Testis (tissue), 2 donors: ENCODE measurements at regions not wholly inside any gene's neighbourhood (a gene's known extent, or its start where the extent isn't known, plus 50 kb on each side); places are given as distances from the start of the nearest gene placed in this dataset.

Source experiments
- DNase-seq: peaks from one replicate; pipeline ENCODE4 v3.0.0-alpha.2; 2019
- H3K27ac ChIP-seq, 2 donors: fragments of 200-600 bp; sonication (generic); one replicate each; pipeline ENCODE4 v1.5.1; 2019
- H3K27me3 ChIP-seq: fragments of 200-600 bp; sonication (generic); one replicate; pipeline ENCODE4 v1.5.1; 2019
- H3K36me3 ChIP-seq: fragments of 200-600 bp; sonication (generic); one replicate; pipeline ENCODE4 v1.5.1; 2017; ENCODE audit warnings: low read depth; ENCODE audit errors: missing control alignments
- H3K4me1 ChIP-seq: fragments of 200-600 bp; sonication (generic); one replicate; pipeline ENCODE4 v1.5.1; 2019
- H3K4me3 ChIP-seq, 2 donors: fragments of 200-600 bp; sonication (generic); one replicate each; pipeline ENCODE4 v1.5.1; 2017 to 2019
- H3K9me3 ChIP-seq: fragments of 200-600 bp; sonication (generic); one replicate; pipeline ENCODE4 v1.5.1; 2017
- POLR2A ChIP-seq: fragments of 450-650 bp; IDR thresholded peaks from one replicate; pipeline ENCODE4 v1.6.1; 2017; ENCODE audit warnings: antibody characterized with exemption, mild to moderate bottlenecking, moderate library complexity
- WGBS, 2 donors: methylation state at CpG; one replicate each; pipeline ENCODE4 v1.1.5; 2018; 5-methylcytosine and 5-hydroxymethylcytosine counted together
- intact Hi-C: fragments of 100-400 bp; cut with DNase I; formaldehyde crosslinking; loops from one replicate; pipeline ENCODE4 v1.15.1; 2023; ENCODE audit warnings: low total_unique reads
- TF ChIP-seq, protein P1 (sequence below), 3 experiments: fragments of 450-650 bp in 2 of 3; fragments of 200-600 bp in 1 of 3; sonication (generic) in 1 of 3; IDR thresholded peaks; one replicate each; pipeline ENCODE4 v1.5.1; 2016 to 2019; ENCODE audit warnings: antibody characterized with exemption in 3 of 3, mild to moderate bottlenecking in 2 of 3, moderate library complexity in 1 of 3

DNA sequence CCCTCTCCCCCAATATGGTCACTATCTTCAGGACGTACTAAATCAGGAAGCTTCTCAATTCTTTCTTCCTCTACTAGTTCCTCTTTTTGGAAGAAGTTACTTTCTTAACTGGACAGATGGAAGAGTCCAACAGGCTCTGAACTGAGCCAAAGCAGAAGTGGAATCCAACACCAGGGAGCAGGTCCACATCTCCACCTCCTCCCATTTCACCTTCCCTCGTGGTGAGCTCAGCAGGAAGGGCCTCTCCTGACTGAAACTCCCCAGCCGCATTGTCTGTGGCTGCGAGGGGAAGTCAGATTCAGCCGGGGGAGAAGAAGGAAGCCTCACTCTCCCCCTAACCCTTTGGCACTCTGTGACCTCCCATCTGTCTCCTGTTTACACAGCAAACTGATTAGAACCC, 63.8 kb upstream of the UST start:
- WGBS, 2 donors, result 56 to 62% methylated on average over 5 of the region's 5 CpGs
- Histone ChIP-seq H3K27ac (no peak overlapping the region), H3K4me1 (no peaks in the 10 kb centered on the region), H3K9me3 (no peaks in the 10 kb centered on the region), H3K36me3 (no peaks in the 10 kb centered on the region), H3K27me3 (no peaks in the 10 kb centered on the region), H3K4me3 (no peak overlapping the region)
- intact Hi-C loops, result no loop called here
- TF ChIP-seq, protein P1, sequence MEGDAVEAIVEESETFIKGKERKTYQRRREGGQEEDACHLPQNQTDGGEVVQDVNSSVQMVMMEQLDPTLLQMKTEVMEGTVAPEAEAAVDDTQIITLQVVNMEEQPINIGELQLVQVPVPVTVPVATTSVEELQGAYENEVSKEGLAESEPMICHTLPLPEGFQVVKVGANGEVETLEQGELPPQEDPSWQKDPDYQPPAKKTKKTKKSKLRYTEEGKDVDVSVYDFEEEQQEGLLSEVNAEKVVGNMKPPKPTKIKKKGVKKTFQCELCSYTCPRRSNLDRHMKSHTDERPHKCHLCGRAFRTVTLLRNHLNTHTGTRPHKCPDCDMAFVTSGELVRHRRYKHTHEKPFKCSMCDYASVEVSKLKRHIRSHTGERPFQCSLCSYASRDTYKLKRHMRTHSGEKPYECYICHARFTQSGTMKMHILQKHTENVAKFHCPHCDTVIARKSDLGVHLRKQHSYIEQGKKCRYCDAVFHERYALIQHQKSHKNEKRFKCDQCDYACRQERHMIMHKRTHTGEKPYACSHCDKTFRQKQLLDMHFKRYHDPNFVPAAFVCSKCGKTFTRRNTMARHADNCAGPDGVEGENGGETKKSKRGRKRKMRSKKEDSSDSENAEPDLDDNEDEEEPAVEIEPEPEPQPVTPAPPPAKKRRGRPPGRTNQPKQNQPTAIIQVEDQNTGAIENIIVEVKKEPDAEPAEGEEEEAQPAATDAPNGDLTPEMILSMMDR (IDR thresholded peaks at IDR 0.05), result no peak
- DNase-seq, result no peak

DNA sequence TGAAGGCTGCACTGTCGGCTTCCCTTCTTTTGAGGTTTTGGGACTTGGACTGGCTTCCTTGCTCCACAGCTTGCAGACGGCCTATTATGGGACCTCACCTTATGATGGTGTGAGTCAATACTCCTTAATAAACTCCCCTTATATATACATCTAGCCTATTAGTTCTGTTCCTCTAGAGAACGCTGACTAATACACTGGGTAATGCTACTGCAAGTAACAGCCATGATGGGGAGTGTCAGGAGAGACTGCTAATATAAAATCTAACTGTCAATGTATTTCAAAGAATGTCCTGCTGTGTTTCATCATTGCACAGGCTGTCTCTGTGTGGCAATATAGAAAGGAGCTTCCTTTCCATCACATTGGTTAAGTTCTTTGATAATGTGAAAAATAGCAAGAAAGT, 57.7 kb upstream of the UST start:
- Histone ChIP-seq H3K36me3 (no peaks in the 10 kb centered on the region), H3K9me3 (no peaks in the 10 kb centered on the region), H3K4me3 (no peak overlapping the region), H3K27ac (no peak overlapping the region), H3K27me3 (no peaks in the 10 kb centered on the region), H3K4me1 (no peaks in the 10 kb centered on the region)
- no peak for TF ChIP-seq POLR2A
- WGBS, 2 donors, result 60 to 94% methylated on average over 3 of the region's 3 CpGs
- DNase-seq, result no peak
- intact Hi-C loops, result no loop called here

DNA sequence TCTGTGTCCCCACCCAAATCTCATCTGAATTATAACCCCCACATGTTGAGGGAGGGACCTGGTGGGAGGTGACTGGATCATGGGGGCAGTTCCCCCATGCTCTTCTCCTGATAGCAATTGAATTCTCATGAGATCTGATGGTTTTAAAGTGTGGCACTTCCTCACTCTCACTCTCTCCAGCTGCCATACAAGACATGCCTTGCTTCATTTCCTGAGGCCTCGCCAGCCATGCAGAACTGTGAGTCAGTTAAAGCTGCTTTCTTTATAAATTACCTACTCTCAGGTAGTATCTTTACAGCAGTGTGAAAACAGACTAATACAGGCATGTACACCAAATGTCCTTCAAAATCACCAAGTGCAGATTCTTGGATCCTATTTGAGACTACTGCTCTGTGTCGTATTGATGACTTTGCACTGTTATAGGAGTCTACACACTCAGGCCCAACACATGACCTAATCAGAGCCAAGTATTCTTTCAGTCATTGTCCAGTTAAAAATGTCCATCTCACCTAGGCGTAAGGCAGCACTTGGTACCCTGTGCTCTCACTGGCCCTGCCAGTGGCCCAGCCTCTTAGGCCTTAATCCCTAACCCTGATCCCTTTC, 52.8 kb upstream of the UST start:
- intact Hi-C loops, result no loop called here
- Histone ChIP-seq H3K4me1 (no peaks in the 10 kb centered on the region), H3K36me3 (no peaks in the 10 kb centered on the region), H3K4me3 (no peak overlapping the region), H3K9me3 (no peaks in the 10 kb centered on the region), H3K27ac (no peak overlapping the region), H3K27me3 (no peaks in the 10 kb centered on the region)
- TF ChIP-seq POLR2A, result no peak
- TF ChIP-seq, protein P1 (IDR thresholded peaks at IDR 0.05), result no peak
- no peak for DNase-seq
- 93 to 94% methylated on average over 3 of the region's 3 CpGs for WGBS, 2 donors
